ENCODE measurements at regions not wholly inside any gene's neighbourhood (a gene's known extent, or its start where the extent isn't known, plus 50 kb on each side); places are given as distances from the start of the nearest gene placed in this dataset.
"Not testable (repeated sequence)": the region's sequence is repeated elsewhere in the genome, so short reads cannot be mapped to it uniquely, and the experiment has no call there.

DNA sequence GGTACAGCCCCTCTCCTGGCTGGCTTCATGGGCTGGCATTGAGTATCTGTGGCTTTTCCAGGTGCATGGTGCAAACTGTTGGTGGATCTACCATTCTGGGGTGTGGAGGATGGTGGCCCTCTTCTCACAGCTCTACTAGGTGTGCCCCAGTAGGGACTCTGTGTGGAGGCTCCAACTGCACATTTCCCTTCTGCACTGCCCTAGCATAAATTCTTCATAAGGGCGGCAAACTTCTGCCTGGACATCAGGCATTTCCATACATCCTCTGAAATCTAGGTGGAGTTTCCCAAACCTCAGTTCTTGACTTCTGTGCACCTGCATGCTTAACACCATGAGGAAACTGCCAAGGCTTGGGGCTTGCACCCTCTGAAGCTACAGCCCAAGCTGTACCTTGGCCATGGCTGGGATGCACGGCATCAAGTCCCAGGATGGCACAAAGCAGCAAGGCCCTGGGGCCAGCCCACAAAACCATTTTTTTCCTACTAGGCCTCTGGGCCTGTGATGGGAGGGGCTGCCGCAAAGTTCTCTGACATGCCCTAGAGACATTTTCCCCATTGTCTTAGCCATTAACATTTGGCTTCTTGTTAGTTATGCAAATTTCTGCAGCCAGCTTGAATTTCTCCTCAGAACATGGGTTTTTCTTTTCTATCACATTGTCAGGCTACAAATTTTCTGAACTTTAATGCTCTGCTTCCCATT, 83.4 kb upstream of the ECI2 start:
- TF ChIP-seq CTCF (IDR thresholded peaks at IDR 0.05; ENCODE audit: low read depth, low read length); POLR2A (IDR thresholded peaks at IDR 0.05; ENCODE audit: extremely low read depth, insufficient read length): not testable (repeated sequence)
